Myocyte (in vitro differentiated cells): ENCODE measurements at regions not wholly inside any gene's neighbourhood (a gene's known extent, or its start where the extent isn't known, plus 50 kb on each side); places are given as distances from the start of the nearest gene placed in this dataset.

ENCODE experiments used
- DNase-seq: peaks from one replicate; pipeline ENCODE4 v3.0.0-alpha.2; 2012; ENCODE audit warnings: low read depth

- no peak for DNase-seq
These were observed 169.5 kb downstream of the VEGFA start for GRCh38 chr6:43939281-43940070.

GRCh38 chr6:43938178-43939105 is 168.4 kb downstream of the VEGFA start:
- DNase-seq = no peak

GRCh38 chr6:43937236-43938177 is 167.5 kb downstream of the VEGFA start:
- DNase-seq = no peak

- no peak for DNase-seq
These were observed 166.5 kb downstream of the VEGFA start for GRCh38 chr6:43936476-43936875.

GRCh38 chr6:43935921-43936439 is 166.0 kb downstream of the VEGFA start:
- no peak for DNase-seq

GRCh38 chr6:43934803-43935602 is 165.0 kb downstream of the VEGFA start:
- no peak for DNase-seq

GRCh38 chr6:43934183-43934802 is 164.3 kb downstream of the VEGFA start:
- DNase-seq = no peak

GRCh38 chr6:43933148-43933885 is 163.3 kb downstream of the VEGFA start:
- no peak for DNase-seq

- DNase-seq = no peak
These were observed 162.5 kb downstream of the VEGFA start for GRCh38 chr6:43932259-43933147.

GRCh38 chr6:43931201-43931600 is 161.2 kb downstream of the VEGFA start:
- DNase-seq = no peak

GRCh38 chr6:43930440-43931154 is 160.6 kb downstream of the VEGFA start:
- DNase-seq = no peak

GRCh38 chr6:43929511-43929910 is 159.5 kb downstream of the VEGFA start:
- no peak for DNase-seq

- no peak for DNase-seq
These were observed 157.7 kb downstream of the VEGFA start for GRCh38 chr6:43927532-43928210.

- DNase-seq = peak; percentile 72
These were observed 156.9 kb downstream of the VEGFA start for GRCh38 chr6:43926634-43927531.

GRCh38 chr6:43925636-43926139 is 155.7 kb downstream of the VEGFA start:
- DNase-seq = peak; percentile 24
